ENCODE measurements at regions not wholly inside any gene's neighbourhood (a gene's known extent, or its start where the extent isn't known, plus 50 kb on each side); places are given as distances from the start of the nearest gene placed in this dataset.

GRCh38 chr7:42611961-42612360, 299.9 kb downstream of the C7orf25 start:
- no peak overlapping the region for H3K4me3 ChIP-seq
- DNase-seq (no peak), ATAC-seq (no peak)
- no peak overlapping the region for H3K27ac ChIP-seq
- intact Hi-C loops (cut with DNase I) = no loop called here
- no peak for TF ChIP-seq CTCF (IDR thresholded peaks at IDR 0.05)
- H3K27me3 ChIP-seq (ENCODE audit: insufficient read depth in 3 of 3, low read length in 2 of 3) = no peaks in the 10 kb centered on the region
- no peaks in the 10 kb centered on the region for H3K9me3 ChIP-seq
- 17 to 42% (median 35%) methylated on average over 1 of the region's 1 CpG for WGBS, 3 donors
- no peaks in the 10 kb centered on the region for H3K36me3 ChIP-seq (ENCODE audit: insufficient read depth in 1 of 2, low read depth in 1 of 2)
- H3K4me1 ChIP-seq = no peaks in the 10 kb centered on the region

GRCh38 chr7:42611289-42611928, 300.5 kb downstream of the C7orf25 start:
- Histone ChIP-seq H3K27me3 (ENCODE audit: insufficient read depth in 3 of 3, low read length in 2 of 3) (no peaks in the 10 kb centered on the region), H3K27ac (no peak overlapping the region), H3K9me3 (no peaks in the 10 kb centered on the region), H3K4me1 (no peaks in the 10 kb centered on the region), H3K4me3 (no peak overlapping the region), H3K36me3 (ENCODE audit: insufficient read depth in 1 of 2, low read depth in 1 of 2) (no peaks in the 10 kb centered on the region)
- DNase-seq (no peak), ATAC-seq (no peak)
- no peak for TF ChIP-seq CTCF (IDR thresholded peaks at IDR 0.05)
- WGBS, 3 donors = 81 to 85% (median 82%) methylated on average over 7 of the region's 7 CpGs
- intact Hi-C loops (cut with DNase I) = no loop called here

GRCh38 chr7:42606193-42606905, 305.5 kb downstream of the C7orf25 start:
- Histone ChIP-seq H3K27ac (no peak overlapping the region), H3K36me3 (ENCODE audit: insufficient read depth in 1 of 2, low read depth in 1 of 2) (no peaks in the 10 kb centered on the region), H3K4me1 (no peaks in the 10 kb centered on the region), H3K9me3 (no peaks in the 10 kb centered on the region), H3K4me3 (no peak overlapping the region), H3K27me3 (ENCODE audit: insufficient read depth in 3 of 3, low read length in 2 of 3) (no peaks in the 10 kb centered on the region)
- DNase-seq = no peak
- WGBS, 3 donors = 30 to 42% (median 37%) methylated on average over 3 of the region's 3 CpGs
- no peak for TF ChIP-seq CTCF (IDR thresholded peaks at IDR 0.05)
- intact Hi-C loops (cut with DNase I) = no loop called here
- ATAC-seq = no peak

GRCh38 chr7:42605406-42606192, 306.3 kb downstream of the C7orf25 start:
- ATAC-seq (no peak), DNase-seq (no peak)
- TF ChIP-seq CTCF (IDR thresholded peaks at IDR 0.05) = no peak
- H3K36me3 ChIP-seq (ENCODE audit: insufficient read depth in 1 of 2, low read depth in 1 of 2) = no peaks in the 10 kb centered on the region
- H3K27ac ChIP-seq = no peak overlapping the region
- intact Hi-C loops (cut with DNase I) = no loop called here
- 23 to 32% (median 30%) methylated on average over 7 of the region's 7 CpGs for WGBS, 3 donors
- no peaks in the 10 kb centered on the region for H3K9me3 ChIP-seq
- no peak overlapping the region for H3K4me3 ChIP-seq
- no peaks in the 10 kb centered on the region for H3K27me3 ChIP-seq (ENCODE audit: insufficient read depth in 3 of 3, low read length in 2 of 3)
- no peaks in the 10 kb centered on the region for H3K4me1 ChIP-seq
